Endothelial cell (in vitro differentiated cells): ENCODE measurements at regions not wholly inside any gene's neighbourhood (a gene's known extent, or its start where the extent isn't known, plus 50 kb on each side); places are given as distances from the start of the nearest gene placed in this dataset.

ENCODE experiments used
- DNase-seq: peaks from one replicate; pipeline ENCODE4 v3.0.0; 2021; ENCODE audit warnings: low spot score
- H3K27ac Mint-ChIP-seq: one replicate; pipeline ENCODE4 v1.8.0; 2021; ENCODE audit warnings: mixed read lengths, inconsistent platforms; ENCODE audit not compliant: unreplicated experiment
- H3K27me3 Mint-ChIP-seq: one replicate; pipeline ENCODE4 v1.8.0; 2021; ENCODE audit warnings: mild to moderate bottlenecking, moderate library complexity, mixed read lengths, inconsistent platforms; ENCODE audit not compliant: unreplicated experiment
- H3K36me3 Mint-ChIP-seq: one replicate; pipeline ENCODE4 v1.8.0; 2021; ENCODE audit warnings: mild to moderate bottlenecking, low read depth, mixed read lengths, inconsistent platforms; ENCODE audit not compliant: unreplicated experiment
- H3K4me1 Mint-ChIP-seq: one replicate; pipeline ENCODE4 v1.8.0; 2021; ENCODE audit warnings: mild to moderate bottlenecking, mixed read lengths, inconsistent platforms; ENCODE audit not compliant: unreplicated experiment
- H3K4me3 Mint-ChIP-seq: one replicate; pipeline ENCODE4 v1.8.0; 2021; ENCODE audit warnings: mild to moderate bottlenecking, mixed read lengths, inconsistent platforms; ENCODE audit not compliant: unreplicated experiment
- H3K9me3 Mint-ChIP-seq: one replicate; pipeline ENCODE4 v1.8.0; 2021; ENCODE audit warnings: mixed read lengths, inconsistent platforms; ENCODE audit not compliant: unreplicated experiment
- CTCF ChIP-seq: fragments of 200-600 bp; sonication (generic); IDR thresholded peaks from one replicate; pipeline ENCODE4 v1.5.0; 2021; ENCODE audit warnings: antibody characterized with exemption; ENCODE audit not compliant: unreplicated experiment

- H3K4me3 Mint-ChIP-seq, result no peak overlapping the region
- peaks cover 8% of the 10 kb centered on the region for H3K27me3 Mint-ChIP-seq
- H3K4me1 Mint-ChIP-seq, result peaks cover 9% of the 10 kb centered on the region
- no peak for DNase-seq
- no peak overlapping the region for H3K27ac Mint-ChIP-seq
- H3K36me3 Mint-ChIP-seq, result peaks cover 4% of the 10 kb centered on the region
- no peak for TF ChIP-seq CTCF
- H3K9me3 Mint-ChIP-seq, result no peaks in the 10 kb centered on the region
Measured at GRCh38 chr21:41672543-41672915, 94.3 kb downstream of the RIPK4 start.

- Mint-ChIP-seq H3K27me3 (peaks cover 7% of the 10 kb centered on the region), H3K9me3 (no peaks in the 10 kb centered on the region), H3K4me1 (peaks cover 7% of the 10 kb centered on the region), H3K4me3 (no peak overlapping the region), H3K27ac (no peak overlapping the region), H3K36me3 (peaks cover 4% of the 10 kb centered on the region)
- no peak for DNase-seq
- TF ChIP-seq CTCF, result no peak
Measured at GRCh38 chr21:41671859-41672542, 94.9 kb downstream of the RIPK4 start.

GRCh38 chr21:41671212-41671762, 95.6 kb downstream of the RIPK4 start:
- Mint-ChIP-seq H3K9me3 (no peaks in the 10 kb centered on the region), H3K4me1 (peaks cover 7% of the 10 kb centered on the region), H3K4me3 (no peak overlapping the region), H3K27me3 (peaks cover 7% of the 10 kb centered on the region), H3K27ac (no peak overlapping the region), H3K36me3 (peaks cover 4% of the 10 kb centered on the region)
- no peak for TF ChIP-seq CTCF
- no peak for DNase-seq

GRCh38 chr21:41670056-41670805, 96.6 kb downstream of the RIPK4 start:
- H3K9me3 Mint-ChIP-seq, result no peaks in the 10 kb centered on the region
- no peak for DNase-seq
- no peak overlapping the region for H3K27ac Mint-ChIP-seq
- peaks cover 7% of the 10 kb centered on the region for H3K4me1 Mint-ChIP-seq
- H3K4me3 Mint-ChIP-seq, result no peak overlapping the region
- peaks cover 7% of the 10 kb centered on the region for H3K27me3 Mint-ChIP-seq
- H3K36me3 Mint-ChIP-seq, result peaks cover 4% of the 10 kb centered on the region
- no peak for TF ChIP-seq CTCF

GRCh38 chr21:41669533-41669830, 97.4 kb downstream of the RIPK4 start:
- Mint-ChIP-seq H3K27ac (no peak overlapping the region), H3K4me1 (peaks cover 7% of the 10 kb centered on the region), H3K9me3 (no peaks in the 10 kb centered on the region), H3K36me3 (peaks cover 4% of the 10 kb centered on the region), H3K4me3 (no peak overlapping the region), H3K27me3 (peaks cover 7% of the 10 kb centered on the region)
- TF ChIP-seq CTCF, result no peak
- DNase-seq, result no peak
